ENCODE measurements at regions not wholly inside any gene's neighbourhood (a gene's known extent, or its start where the extent isn't known, plus 50 kb on each side); places are given as distances from the start of the nearest gene placed in this dataset.
A peak's percentile ranks its signal among the peaks of the same experiment; 100 is the strongest.

GRCh38 chr1:219278288-219278687 is 104.6 kb downstream of the LYPLAL1 start:
- no peak for DNase-seq (ENCODE audit: low read depth)
- TF ChIP-seq, protein P1, sequence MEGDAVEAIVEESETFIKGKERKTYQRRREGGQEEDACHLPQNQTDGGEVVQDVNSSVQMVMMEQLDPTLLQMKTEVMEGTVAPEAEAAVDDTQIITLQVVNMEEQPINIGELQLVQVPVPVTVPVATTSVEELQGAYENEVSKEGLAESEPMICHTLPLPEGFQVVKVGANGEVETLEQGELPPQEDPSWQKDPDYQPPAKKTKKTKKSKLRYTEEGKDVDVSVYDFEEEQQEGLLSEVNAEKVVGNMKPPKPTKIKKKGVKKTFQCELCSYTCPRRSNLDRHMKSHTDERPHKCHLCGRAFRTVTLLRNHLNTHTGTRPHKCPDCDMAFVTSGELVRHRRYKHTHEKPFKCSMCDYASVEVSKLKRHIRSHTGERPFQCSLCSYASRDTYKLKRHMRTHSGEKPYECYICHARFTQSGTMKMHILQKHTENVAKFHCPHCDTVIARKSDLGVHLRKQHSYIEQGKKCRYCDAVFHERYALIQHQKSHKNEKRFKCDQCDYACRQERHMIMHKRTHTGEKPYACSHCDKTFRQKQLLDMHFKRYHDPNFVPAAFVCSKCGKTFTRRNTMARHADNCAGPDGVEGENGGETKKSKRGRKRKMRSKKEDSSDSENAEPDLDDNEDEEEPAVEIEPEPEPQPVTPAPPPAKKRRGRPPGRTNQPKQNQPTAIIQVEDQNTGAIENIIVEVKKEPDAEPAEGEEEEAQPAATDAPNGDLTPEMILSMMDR (conservative IDR thresholded peaks at IDR 0.05; ENCODE audit: low read depth, low read length), result no peak
- H3K4me3 ChIP-seq (ENCODE audit: low read depth, low read length), result no peak overlapping the region

- TF ChIP-seq, protein P1 (conservative IDR thresholded peaks at IDR 0.05; ENCODE audit: low read depth, low read length), result no peak
- H3K4me3 ChIP-seq (ENCODE audit: low read depth, low read length), result no peak overlapping the region
- no peak for DNase-seq (ENCODE audit: low read depth)
These were observed 103.8 kb downstream of the LYPLAL1 start for GRCh38 chr1:219277304-219278105.

- TF ChIP-seq, protein P1 (conservative IDR thresholded peaks at IDR 0.05; ENCODE audit: low read depth, low read length), result no peak
- H3K4me3 ChIP-seq (ENCODE audit: low read depth, low read length), result no peak overlapping the region
- DNase-seq (ENCODE audit: low read depth), result no peak
These were observed 102.5 kb downstream of the LYPLAL1 start for GRCh38 chr1:219276049-219276738.

- TF ChIP-seq, protein P1 (conservative IDR thresholded peaks at IDR 0.05; ENCODE audit: low read depth, low read length), result no peak
- no peak overlapping the region for H3K4me3 ChIP-seq (ENCODE audit: low read depth, low read length)
- DNase-seq (ENCODE audit: low read depth), result no peak
These were observed 99.5 kb downstream of the LYPLAL1 start for GRCh38 chr1:219273088-219273686.

DNA sequence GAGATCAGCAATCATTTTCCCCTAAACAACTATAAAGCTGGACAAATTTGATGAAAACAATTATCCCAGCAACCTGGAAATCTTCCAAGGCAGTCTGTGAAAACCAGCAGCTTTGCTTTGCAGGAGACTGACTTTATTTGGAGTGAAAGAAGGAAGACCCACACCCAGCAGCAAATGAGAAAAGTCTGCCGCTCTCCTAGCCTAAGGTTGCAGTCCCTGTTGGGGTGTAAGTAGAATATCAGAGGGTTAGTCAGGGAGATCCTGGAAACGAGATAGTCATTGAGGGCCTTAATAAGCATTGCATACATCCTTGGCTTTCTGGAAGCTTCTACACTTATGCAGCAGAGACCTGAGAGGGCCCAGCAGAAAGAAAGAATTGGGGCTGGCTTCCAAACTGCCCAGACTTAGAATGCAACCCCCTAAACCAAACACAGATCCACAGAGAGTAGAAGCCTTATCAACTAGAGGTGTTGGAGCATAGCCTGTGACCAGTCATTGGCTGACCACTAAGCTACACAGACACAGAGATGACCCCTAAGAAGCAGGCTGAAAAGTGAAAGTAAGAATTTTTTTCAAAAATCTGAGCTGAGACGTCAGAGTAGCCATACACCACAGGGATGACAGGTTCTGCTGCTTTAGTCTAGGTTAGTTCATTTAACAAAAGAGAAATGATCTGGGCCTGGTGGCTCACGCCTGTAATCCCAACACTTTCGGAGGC is 98.3 kb downstream of the LYPLAL1 start:
- H3K4me3 ChIP-seq (ENCODE audit: low read depth, low read length), result no peak overlapping the region
- TF ChIP-seq, protein P1 (conservative IDR thresholded peaks at IDR 0.05; ENCODE audit: low read depth, low read length), result no peak
- DNase-seq (ENCODE audit: low read depth), result peak; percentile 77

DNA sequence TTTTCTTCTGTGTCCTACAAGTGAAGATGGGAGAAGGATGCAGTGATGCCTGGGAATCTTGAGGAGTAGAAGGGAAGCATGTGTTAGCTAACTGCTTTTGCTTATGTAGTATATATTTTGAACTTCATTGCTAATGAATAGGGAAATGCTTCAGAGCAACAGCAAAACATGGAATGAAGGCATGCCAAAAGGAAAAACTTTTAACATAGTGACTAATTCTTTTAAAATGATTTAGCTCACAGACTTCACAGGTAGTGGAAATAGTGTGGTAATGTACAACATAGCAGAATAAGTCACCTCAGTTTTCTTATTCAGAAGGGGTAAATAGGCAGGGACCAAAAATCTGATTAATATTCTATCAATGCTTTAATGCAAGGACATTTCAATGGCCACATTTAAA is 95.5 kb downstream of the LYPLAL1 start:
- no peak for DNase-seq (ENCODE audit: low read depth)
- TF ChIP-seq, protein P1 (conservative IDR thresholded peaks at IDR 0.05; ENCODE audit: low read depth, low read length), result no peak

More for the DNA sequence above, 95.5 kb downstream of the LYPLAL1 start:
- no peak overlapping the region for H3K4me3 ChIP-seq (ENCODE audit: low read depth, low read length)

All from choroid plexus epithelial cell (primary cell).